Stimulated activated memory B cell treated with anti-CD40 and anti-IgM and Interleukin-4, amounts not matched to agents 10 μg/mL and 1 μg/mL and 100 μg/mL, for 72 hours (primary cell): ENCODE measurements at regions not wholly inside any gene's neighbourhood (a gene's known extent, or its start where the extent isn't known, plus 50 kb on each side); places are given as distances from the start of the nearest gene placed in this dataset.

Source experiments
- ATAC-seq: fragments of 150-1000 bp; cut with Tn5 transposase; 2 replicates; pipeline ENCODE4 v1.10.0; 2021
- H3K27ac Mint-ChIP-seq: one replicate; pipeline ENCODE4 v1.8.0; 2022; ENCODE audit warnings: mild to moderate bottlenecking, mixed read lengths
- H3K27me3 Mint-ChIP-seq: one replicate; pipeline ENCODE4 v1.8.0; 2022; ENCODE audit warnings: mixed read lengths
- H3K36me3 Mint-ChIP-seq: one replicate; pipeline ENCODE4 v1.8.0; 2022; ENCODE audit warnings: mixed read lengths
- H3K4me1 Mint-ChIP-seq: one replicate; pipeline ENCODE4 v1.8.0; 2022; ENCODE audit warnings: mixed read lengths
- H3K4me3 Mint-ChIP-seq: one replicate; pipeline ENCODE4 v1.8.0; 2022; ENCODE audit warnings: mild to moderate bottlenecking, moderate library complexity, mixed read lengths
- H3K9me3 Mint-ChIP-seq: one replicate; pipeline ENCODE4 v1.8.0; 2022; ENCODE audit warnings: mixed read lengths

DNA sequence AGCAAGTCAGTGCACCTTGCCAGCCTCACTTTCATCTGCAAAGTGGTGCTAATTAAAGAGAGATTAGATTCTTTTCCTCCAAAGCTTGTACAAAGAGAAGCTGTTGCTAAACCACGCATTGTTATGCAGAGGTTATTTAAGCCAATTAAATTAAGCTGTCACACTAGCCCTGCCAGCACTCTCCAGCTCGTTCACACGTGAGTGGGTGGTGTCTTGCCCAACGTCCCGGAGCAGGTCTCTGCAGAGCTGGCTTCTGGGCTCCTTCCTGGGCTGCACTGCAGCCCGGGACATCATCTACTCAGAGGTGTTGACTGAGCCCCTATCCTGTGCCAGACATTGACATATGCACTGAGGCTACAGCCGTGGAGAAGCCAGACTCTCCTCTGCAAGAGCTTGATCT is 401.6 kb upstream of the SULF2 start:
- H3K9me3 Mint-ChIP-seq = no peaks in the 10 kb centered on the region

DNA sequence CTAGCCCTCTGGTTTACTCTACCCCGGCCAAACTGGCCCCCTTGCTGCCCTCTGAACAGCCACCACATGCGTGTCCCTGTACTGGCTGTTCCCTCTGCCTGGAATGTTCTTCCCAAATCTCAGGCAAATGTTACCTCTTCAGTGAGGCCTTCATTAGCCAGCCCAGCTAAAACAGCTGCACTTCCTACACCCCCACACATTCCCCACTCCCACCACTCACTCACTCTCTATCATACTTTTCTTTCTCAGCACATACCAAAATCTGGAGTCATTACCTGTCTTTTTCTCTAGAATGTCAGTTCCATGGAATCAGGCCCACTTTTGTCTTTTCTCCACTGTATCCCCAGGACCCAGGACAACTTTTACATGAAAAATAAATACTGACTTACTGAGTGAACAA is 401.2 kb upstream of the SULF2 start:
- Mint-ChIP-seq H3K27ac (no peak overlapping the region), H3K36me3 (no peaks in the 10 kb centered on the region)

More for the DNA sequence above, 401.6 kb upstream of the SULF2 start:
- no peak overlapping the region for H3K4me3 Mint-ChIP-seq
- no peaks in the 10 kb centered on the region for H3K4me1 Mint-ChIP-seq
- H3K36me3 Mint-ChIP-seq = no peaks in the 10 kb centered on the region
- no peak for ATAC-seq
- H3K27me3 Mint-ChIP-seq = no peaks in the 10 kb centered on the region
- no peak overlapping the region for H3K27ac Mint-ChIP-seq

DNA sequence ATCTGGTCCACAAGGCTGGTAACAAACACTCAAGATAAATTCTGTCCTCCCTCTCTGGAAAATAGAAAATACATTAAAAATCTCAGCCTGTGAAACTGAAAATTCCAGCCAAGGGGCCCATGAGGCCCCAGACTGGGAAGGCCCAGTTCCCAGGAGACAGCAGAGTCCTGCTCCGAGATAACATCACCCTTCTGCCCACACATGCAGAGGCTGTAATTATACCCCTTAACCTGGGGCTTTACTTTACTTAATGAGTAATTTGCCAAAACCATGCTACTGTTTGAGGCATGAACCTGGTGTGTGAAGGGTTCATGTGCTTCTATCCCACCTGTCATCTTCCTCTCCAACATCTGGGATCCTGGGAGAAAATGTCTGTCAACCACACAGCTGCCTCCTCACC is 398.9 kb upstream of the SULF2 start:
- H3K4me1 Mint-ChIP-seq = no peaks in the 10 kb centered on the region
- no peaks in the 10 kb centered on the region for H3K27me3 Mint-ChIP-seq
- no peak overlapping the region for H3K27ac Mint-ChIP-seq
- no peaks in the 10 kb centered on the region for H3K36me3 Mint-ChIP-seq
- no peak for ATAC-seq
- no peak overlapping the region for H3K4me3 Mint-ChIP-seq
- peaks cover 9% of the 10 kb centered on the region for H3K9me3 Mint-ChIP-seq

More for the DNA sequence above, 401.2 kb upstream of the SULF2 start:
- H3K4me1 Mint-ChIP-seq = no peaks in the 10 kb centered on the region
- ATAC-seq = no peak
- no peak overlapping the region for H3K4me3 Mint-ChIP-seq
- H3K9me3 Mint-ChIP-seq = peaks cover 2% of the 10 kb centered on the region
- no peaks in the 10 kb centered on the region for H3K27me3 Mint-ChIP-seq

- no peak for ATAC-seq
- H3K9me3 Mint-ChIP-seq = peaks cover 9% of the 10 kb centered on the region
- H3K4me3 Mint-ChIP-seq = no peak overlapping the region
- H3K4me1 Mint-ChIP-seq = no peaks in the 10 kb centered on the region
- H3K36me3 Mint-ChIP-seq = no peaks in the 10 kb centered on the region
- no peaks in the 10 kb centered on the region for H3K27me3 Mint-ChIP-seq
- H3K27ac Mint-ChIP-seq = no peak overlapping the region
Observed at GRCh38 chr20:48181261-48181935, 396.1 kb upstream of the SULF2 start.

GRCh38 chr20:48180618-48181017 is 395.3 kb upstream of the SULF2 start:
- Mint-ChIP-seq H3K4me3 (no peak overlapping the region), H3K9me3 (peaks cover 9% of the 10 kb centered on the region), H3K36me3 (no peaks in the 10 kb centered on the region), H3K4me1 (no peaks in the 10 kb centered on the region), H3K27me3 (no peaks in the 10 kb centered on the region), H3K27ac (no peak overlapping the region)
- no peak for ATAC-seq

DNA sequence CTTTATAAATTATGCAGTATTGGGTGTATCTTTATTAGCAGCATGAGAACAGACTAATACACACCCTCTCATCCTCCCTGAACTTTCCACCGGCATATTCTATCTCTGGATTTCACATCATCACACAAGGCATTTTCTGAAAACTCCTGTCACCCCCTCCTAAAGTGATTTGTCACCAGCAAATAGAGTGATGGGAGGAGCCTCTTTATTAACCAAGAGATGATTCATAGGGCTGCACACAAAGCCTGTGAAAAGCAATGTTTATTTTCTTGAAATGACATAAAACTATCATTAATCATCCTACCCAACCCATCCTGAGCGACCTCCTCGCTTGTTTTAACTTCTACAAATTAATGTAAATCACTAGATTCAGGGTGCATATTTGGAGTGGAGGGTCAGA is 394.7 kb upstream of the SULF2 start:
- Mint-ChIP-seq H3K36me3 (no peaks in the 10 kb centered on the region), H3K9me3 (peaks cover 9% of the 10 kb centered on the region), H3K4me3 (no peak overlapping the region), H3K27me3 (no peaks in the 10 kb centered on the region), H3K27ac (no peak overlapping the region), H3K4me1 (no peaks in the 10 kb centered on the region)
- no peak for ATAC-seq

GRCh38 chr20:48178633-48179032 is 393.4 kb upstream of the SULF2 start:
- H3K36me3 Mint-ChIP-seq = no peaks in the 10 kb centered on the region
- H3K4me1 Mint-ChIP-seq = no peaks in the 10 kb centered on the region
- no peaks in the 10 kb centered on the region for H3K27me3 Mint-ChIP-seq
- no peak overlapping the region for H3K4me3 Mint-ChIP-seq
- no peak for ATAC-seq
- H3K9me3 Mint-ChIP-seq = peaks cover 9% of the 10 kb centered on the region
- H3K27ac Mint-ChIP-seq = no peak overlapping the region

- Mint-ChIP-seq H3K27me3 (peaks cover 10% of the 10 kb centered on the region), H3K36me3 (no peaks in the 10 kb centered on the region), H3K27ac (no peak overlapping the region), H3K4me1 (no peaks in the 10 kb centered on the region), H3K9me3 (peaks cover 9% of the 10 kb centered on the region), H3K4me3 (no peak overlapping the region)
- ATAC-seq = no peak
Observed at GRCh38 chr20:48177058-48177457, 391.8 kb upstream of the SULF2 start.

- Mint-ChIP-seq H3K36me3 (no peaks in the 10 kb centered on the region), H3K4me1 (no peaks in the 10 kb centered on the region), H3K4me3 (no peak overlapping the region), H3K27ac (no peak overlapping the region), H3K27me3 (peaks cover 12% of the 10 kb centered on the region), H3K9me3 (peaks cover 6% of the 10 kb centered on the region)
- ATAC-seq = no peak
Observed at GRCh38 chr20:48176139-48176538, 390.9 kb upstream of the SULF2 start.

- Mint-ChIP-seq H3K4me1 (no peaks in the 10 kb centered on the region), H3K27me3 (peaks cover 19% of the 10 kb centered on the region), H3K36me3 (no peaks in the 10 kb centered on the region), H3K27ac (no peak overlapping the region), H3K4me3 (no peak overlapping the region), H3K9me3 (peaks cover 6% of the 10 kb centered on the region)
- no peak for ATAC-seq
Observed at GRCh38 chr20:48175261-48175660, 390.0 kb upstream of the SULF2 start.

- H3K27me3 Mint-ChIP-seq = peaks cover 22% of the 10 kb centered on the region
- ATAC-seq = no peak
- H3K9me3 Mint-ChIP-seq = no peaks in the 10 kb centered on the region
- H3K36me3 Mint-ChIP-seq = no peaks in the 10 kb centered on the region
- no peaks in the 10 kb centered on the region for H3K4me1 Mint-ChIP-seq
- H3K4me3 Mint-ChIP-seq = no peak overlapping the region
- H3K27ac Mint-ChIP-seq = no peak overlapping the region
Observed at GRCh38 chr20:48172357-48172702, 387.0 kb upstream of the SULF2 start.

DNA sequence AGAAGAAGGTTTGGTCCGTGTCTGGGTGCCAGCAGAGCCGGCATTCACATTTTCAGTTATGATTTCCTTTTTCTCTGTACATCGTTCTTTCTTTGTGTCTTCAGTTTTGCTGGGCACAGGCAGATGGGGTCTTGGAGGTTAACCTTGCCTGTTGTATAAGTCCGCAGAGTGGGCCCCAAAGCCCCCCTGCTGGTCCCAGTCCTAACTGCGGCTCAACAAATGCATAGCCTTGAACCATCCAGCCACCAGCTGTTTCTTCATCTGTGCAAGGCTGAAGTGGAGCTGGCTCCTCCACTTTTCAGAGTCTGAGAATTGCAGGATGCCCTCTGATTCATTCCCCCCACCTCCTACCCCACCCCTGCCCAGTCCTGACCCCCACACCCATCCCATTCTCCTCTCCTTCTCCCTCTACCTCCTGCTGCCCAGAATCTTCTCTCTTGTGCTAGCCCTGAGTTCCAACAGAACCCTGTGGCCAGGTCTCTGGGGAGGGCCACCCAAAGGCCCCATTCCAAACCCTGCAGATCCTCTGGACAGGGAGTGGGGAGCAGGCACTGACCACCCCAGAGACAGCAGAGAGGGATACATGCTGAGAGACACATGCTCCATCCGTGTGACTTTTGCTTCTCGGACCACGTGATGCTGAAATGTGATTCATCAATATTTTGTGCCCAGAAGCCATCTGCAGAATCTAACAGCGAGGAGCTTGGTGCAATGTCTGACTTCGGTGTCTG is 386.5 kb upstream of the SULF2 start:
- no peak for ATAC-seq

GRCh38 chr20:48171071-48171470 is 385.8 kb upstream of the SULF2 start:
- Mint-ChIP-seq H3K27me3 (peaks cover 22% of the 10 kb centered on the region), H3K36me3 (no peaks in the 10 kb centered on the region), H3K9me3 (no peaks in the 10 kb centered on the region), H3K4me1 (no peaks in the 10 kb centered on the region), H3K27ac (no peak overlapping the region), H3K4me3 (no peak overlapping the region)
- ATAC-seq = no peak

More for the DNA sequence above, 386.5 kb upstream of the SULF2 start:
- no peaks in the 10 kb centered on the region for H3K9me3 Mint-ChIP-seq
- peaks cover 22% of the 10 kb centered on the region for H3K27me3 Mint-ChIP-seq
- no peaks in the 10 kb centered on the region for H3K4me1 Mint-ChIP-seq
- no peak overlapping the region for H3K27ac Mint-ChIP-seq
- no peak overlapping the region for H3K4me3 Mint-ChIP-seq
- no peaks in the 10 kb centered on the region for H3K36me3 Mint-ChIP-seq

- no peak overlapping the region for H3K4me3 Mint-ChIP-seq
- H3K36me3 Mint-ChIP-seq = no peaks in the 10 kb centered on the region
- no peaks in the 10 kb centered on the region for H3K9me3 Mint-ChIP-seq
- ATAC-seq = no peak
- H3K27ac Mint-ChIP-seq = no peak overlapping the region
- H3K4me1 Mint-ChIP-seq = no peaks in the 10 kb centered on the region
- H3K27me3 Mint-ChIP-seq = peaks cover 26% of the 10 kb centered on the region
Observed at GRCh38 chr20:48170625-48171024, 385.3 kb upstream of the SULF2 start.

DNA sequence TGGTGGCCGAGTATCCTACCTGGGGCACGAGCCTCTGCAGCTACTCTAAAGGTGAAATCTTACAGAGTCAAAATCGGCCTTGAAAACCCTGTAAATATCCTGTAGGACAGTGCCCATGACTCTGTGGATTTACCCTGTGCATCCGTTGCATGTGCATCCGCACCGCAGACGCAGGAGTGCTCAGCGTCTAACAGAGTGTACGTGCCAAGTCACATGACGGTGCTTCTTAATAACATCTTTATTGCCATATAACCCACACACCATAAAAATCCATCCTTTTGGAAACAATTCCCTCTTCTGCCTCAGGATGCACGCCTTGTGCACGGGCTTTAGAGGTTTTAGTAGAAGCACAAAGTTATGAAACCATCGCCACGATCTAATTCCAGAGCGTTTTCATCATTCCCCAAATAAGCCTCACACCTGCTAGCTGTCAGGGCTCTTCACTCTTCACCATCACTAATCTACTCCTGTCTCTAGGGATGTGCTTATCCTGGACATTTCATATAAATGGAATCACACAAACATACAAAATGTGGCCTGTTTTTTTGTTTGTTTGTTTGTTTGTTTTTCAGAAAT is 384.5 kb upstream of the SULF2 start:
- Mint-ChIP-seq H3K4me1 (no peaks in the 10 kb centered on the region), H3K9me3 (no peaks in the 10 kb centered on the region), H3K4me3 (no peak overlapping the region), H3K27ac (no peak overlapping the region), H3K36me3 (no peaks in the 10 kb centered on the region), H3K27me3 (peaks cover 35% of the 10 kb centered on the region)
- no peak for ATAC-seq
